Posterior vena cava (tissue), 2 donors: ENCODE measurements at regions not wholly inside any gene's neighbourhood (a gene's known extent, or its start where the extent isn't known, plus 50 kb on each side); places are given as distances from the start of the nearest gene placed in this dataset.

Source experiments
- DNase-seq: peaks from one replicate; pipeline ENCODE4 v3.0.0-alpha.2; 2020; ENCODE audit warnings: low spot score
- intact Hi-C, 2 donors: fragments of 100-400 bp; cut with DNase I; formaldehyde crosslinking; loops; one replicate each; pipeline versions ENCODE4 v1.14.1 to v1.14.2; 2022 to 2023
- donor health status: DM: yes; HTN: yes; CAD: no.
- donor health status: DM: yes; HTN: yes; CAD: no.

GRCh38 chr6:137762168-137763090 is 104.6 kb upstream of the TNFAIP3 start:
- intact Hi-C loops: no loop called here
- DNase-seq: no peak

- no peak for DNase-seq
- intact Hi-C loops: no loop called here
These were observed 103.6 kb upstream of the TNFAIP3 start for GRCh38 chr6:137763436-137763835.

GRCh38 chr6:137763886-137764285 is 103.2 kb upstream of the TNFAIP3 start:
- intact Hi-C loops: no loop called here
- DNase-seq: no peak

GRCh38 chr6:137764464-137764863 is 102.6 kb upstream of the TNFAIP3 start:
- intact Hi-C loops: no loop called here
- no peak for DNase-seq

GRCh38 chr6:137765059-137765458 is 102.0 kb upstream of the TNFAIP3 start:
- intact Hi-C loops: no loop called here
- DNase-seq: no peak

GRCh38 chr6:137766596-137767370 is 100.3 kb upstream of the TNFAIP3 start:
- no peak for DNase-seq
- intact Hi-C loops: no loop called here

GRCh38 chr6:137767465-137767864 is 99.6 kb upstream of the TNFAIP3 start:
- no peak for DNase-seq
- intact Hi-C loops: no loop called here

GRCh38 chr6:137767911-137768690 is 99.0 kb upstream of the TNFAIP3 start:
- intact Hi-C loops: no loop called here
- no peak for DNase-seq

- intact Hi-C loops: no loop called here
- no peak for DNase-seq
These were observed 98.1 kb upstream of the TNFAIP3 start for GRCh38 chr6:137768935-137769334.

- intact Hi-C loops: no loop called here
- DNase-seq: no peak
These were observed 97.2 kb upstream of the TNFAIP3 start for GRCh38 chr6:137769797-137770362.

GRCh38 chr6:137772541-137773250 is 94.4 kb upstream of the TNFAIP3 start:
- intact Hi-C loops: loop anchor here in 1 of 2 donors (2.0 kb wide), 1 partner anchor 328 kb away; no protein-coding TSS in a partner anchor
- DNase-seq: no peak

GRCh38 chr6:137775227-137775626 is 91.8 kb upstream of the TNFAIP3 start:
- no peak for DNase-seq
- intact Hi-C loops: no loop called here

- DNase-seq: no peak
- intact Hi-C loops: no loop called here
These were observed 91.3 kb upstream of the TNFAIP3 start for GRCh38 chr6:137775720-137776119.

GRCh38 chr6:137776256-137776655 is 90.8 kb upstream of the TNFAIP3 start:
- no peak for DNase-seq
- intact Hi-C loops: no loop called here

- intact Hi-C loops: no loop called here
- no peak for DNase-seq
These were observed 90.0 kb upstream of the TNFAIP3 start for GRCh38 chr6:137776786-137777686.

GRCh38 chr6:137777687-137778075 is 89.4 kb upstream of the TNFAIP3 start:
- no peak for DNase-seq
- intact Hi-C loops: no loop called here

- no peak for DNase-seq
- intact Hi-C loops: no loop called here
These were observed 87.1 kb upstream of the TNFAIP3 start for GRCh38 chr6:137779982-137780381.
